GM18511 (cell line): ENCODE measurements at regions not wholly inside any gene's neighbourhood (a gene's known extent, or its start where the extent isn't known, plus 50 kb on each side); places are given as distances from the start of the nearest gene placed in this dataset.
"Not testable (repeated sequence)": the region's sequence is repeated elsewhere in the genome, so short reads cannot be mapped to it uniquely, and the experiment has no call there.

Experiments used
- ATAC-seq: cut with Tn5 transposase; IDR thresholded peaks from one replicate; pipeline ENCODE4 v1.9.1; 2021; ENCODE audit warnings: mild to moderate bottlenecking, moderate library complexity; ENCODE audit not compliant: unreplicated experiment

GRCh38 chr2:128593518-128593878 is 274.8 kb upstream of the HS6ST1 start:
- no peak for ATAC-seq

GRCh38 chr2:128593879-128594650 is 275.4 kb upstream of the HS6ST1 start:
- no peak for ATAC-seq

- no peak for ATAC-seq
Measured at GRCh38 chr2:128594651-128594910, 275.9 kb upstream of the HS6ST1 start.

- no peak for ATAC-seq
Measured at GRCh38 chr2:128594953-128595677, 276.4 kb upstream of the HS6ST1 start.

GRCh38 chr2:128595763-128596395 is 277.2 kb upstream of the HS6ST1 start:
- no peak for ATAC-seq

GRCh38 chr2:128596396-128597120 is 277.9 kb upstream of the HS6ST1 start:
- ATAC-seq = no peak

- ATAC-seq = no peak
Measured at GRCh38 chr2:128597121-128597762, 278.6 kb upstream of the HS6ST1 start.

- ATAC-seq = not testable (repeated sequence)
Measured at GRCh38 chr2:128598260-128598659, 279.6 kb upstream of the HS6ST1 start.

- no peak for ATAC-seq
Measured at GRCh38 chr2:128598862-128599441, 280.3 kb upstream of the HS6ST1 start.

GRCh38 chr2:128599700-128600099 is 281.0 kb upstream of the HS6ST1 start:
- no peak for ATAC-seq

GRCh38 chr2:128600581-128601297 is 282.1 kb upstream of the HS6ST1 start:
- no peak for ATAC-seq

- ATAC-seq = no peak
Measured at GRCh38 chr2:128601298-128602037, 282.8 kb upstream of the HS6ST1 start.

GRCh38 chr2:128602038-128602698 is 283.5 kb upstream of the HS6ST1 start:
- no peak for ATAC-seq

GRCh38 chr2:128602699-128603101 is 284.0 kb upstream of the HS6ST1 start:
- no peak for ATAC-seq

GRCh38 chr2:128603411-128603924 is 284.8 kb upstream of the HS6ST1 start:
- ATAC-seq = no peak

GRCh38 chr2:128604045-128604444 is 285.4 kb upstream of the HS6ST1 start:
- no peak for ATAC-seq

GRCh38 chr2:128604581-128604980 is 285.9 kb upstream of the HS6ST1 start:
- not testable (repeated sequence) for ATAC-seq

GRCh38 chr2:128605421-128605820 is 286.8 kb upstream of the HS6ST1 start:
- no peak for ATAC-seq

- ATAC-seq = no peak
Measured at GRCh38 chr2:128605931-128606330, 287.3 kb upstream of the HS6ST1 start.
